ENCODE measurements at regions not wholly inside any gene's neighbourhood (a gene's known extent, or its start where the extent isn't known, plus 50 kb on each side); places are given as distances from the start of the nearest gene placed in this dataset.

DNA sequence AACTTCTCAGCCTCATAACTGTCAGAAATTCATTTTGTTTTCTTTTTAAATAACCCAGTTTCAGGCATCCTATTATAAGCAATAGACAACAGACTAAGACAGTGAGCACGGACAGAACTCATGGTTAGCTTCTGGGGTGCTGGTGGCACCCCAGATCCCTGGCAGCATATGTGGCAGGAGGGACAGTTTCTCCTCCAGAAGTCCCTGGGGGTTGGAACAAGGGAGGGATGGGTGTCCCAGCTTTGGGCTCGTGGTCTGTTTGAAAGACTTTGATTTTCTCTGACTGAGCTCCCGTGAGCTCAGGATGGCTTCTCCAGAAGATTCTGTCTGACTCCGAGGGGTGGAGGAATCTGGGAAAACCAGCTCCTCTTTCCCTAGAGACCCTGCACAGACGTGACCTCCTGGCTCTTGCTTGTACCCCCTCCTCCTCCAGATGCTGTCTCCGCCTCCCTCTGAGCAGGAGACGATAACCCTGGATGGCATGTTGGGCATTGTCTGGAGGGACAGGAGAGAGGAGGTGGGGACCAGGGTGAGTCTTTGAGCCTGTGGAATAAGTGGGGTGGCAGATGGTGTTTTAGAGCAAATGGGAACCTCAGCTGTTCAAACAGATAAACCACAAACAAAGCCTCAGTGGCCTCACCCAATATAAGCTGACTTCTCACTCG, 421.1 kb downstream of the GLRX3 start:
- H3K4me1 ChIP-seq (ENCODE audit: control insufficient read depth, insufficient read depth, low read length), result no peaks in the 10 kb centered on the region
- intact Hi-C loops (cut with DNase I), result no loop called here
- ATAC-seq, result no peak
- H3K27ac ChIP-seq (ENCODE audit: low read length), result no peak overlapping the region
- no peaks in the 10 kb centered on the region for H3K9me3 ChIP-seq (ENCODE audit: control insufficient read depth, low read length)
- WGBS, result 65% methylated on average over 8 of the region's 8 CpGs
- no peaks in the 10 kb centered on the region for H3K27me3 ChIP-seq (ENCODE audit: control insufficient read depth, insufficient read depth)
- no peak for DNase-seq
- H3K4me3 ChIP-seq (ENCODE audit: low read length), result no peak overlapping the region

DNA sequence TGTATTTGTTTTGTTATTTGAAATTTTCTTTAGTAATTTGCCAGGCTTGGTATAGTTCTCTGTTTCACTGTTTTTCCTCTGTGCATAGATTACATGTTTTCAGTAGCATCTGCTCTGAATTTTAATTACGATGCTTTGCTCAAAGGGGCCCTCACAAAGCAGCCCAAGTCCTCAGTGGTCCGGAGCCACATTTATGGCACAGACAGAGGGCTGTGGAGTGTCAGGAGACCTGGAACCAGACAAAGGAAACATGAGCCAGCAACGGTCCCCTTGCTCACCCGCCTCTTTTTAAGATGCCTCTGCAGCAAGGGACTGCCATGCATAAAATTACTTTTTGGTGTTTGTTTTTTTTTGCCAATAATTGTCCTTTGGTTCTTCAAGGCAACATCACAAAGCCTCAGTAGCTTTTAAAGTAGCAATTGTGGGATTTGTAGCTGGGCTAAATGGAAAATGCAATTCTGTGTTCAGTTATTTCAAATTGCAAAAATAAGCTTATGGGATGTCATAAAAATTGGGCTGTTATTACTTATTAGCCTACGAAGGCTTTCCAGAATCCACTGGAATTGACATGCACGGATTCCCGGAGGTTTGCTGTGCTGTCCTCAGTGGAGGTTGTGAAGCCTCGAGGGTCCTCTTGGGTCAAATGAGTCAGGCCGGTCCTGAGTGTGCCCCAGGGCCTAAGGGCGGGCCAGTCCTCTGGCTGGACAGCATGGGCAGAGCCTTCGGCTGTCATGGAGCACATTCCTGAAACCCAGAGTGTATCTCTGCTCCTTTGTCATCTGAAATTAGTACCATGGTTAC, 422.8 kb downstream of the GLRX3 start:
- 73% methylated on average over 11 of the region's 11 CpGs for WGBS
- Histone ChIP-seq H3K27me3 (ENCODE audit: control insufficient read depth, insufficient read depth) (no peaks in the 10 kb centered on the region), H3K4me1 (ENCODE audit: control insufficient read depth, insufficient read depth, low read length) (no peaks in the 10 kb centered on the region), H3K9me3 (ENCODE audit: control insufficient read depth, low read length) (no peaks in the 10 kb centered on the region), H3K4me3 (ENCODE audit: low read length) (no peak overlapping the region), H3K27ac (ENCODE audit: low read length) (no peak overlapping the region)
- intact Hi-C loops (cut with DNase I), result no loop called here
- DNase-seq, result no peak
- no peak for ATAC-seq

DNA sequence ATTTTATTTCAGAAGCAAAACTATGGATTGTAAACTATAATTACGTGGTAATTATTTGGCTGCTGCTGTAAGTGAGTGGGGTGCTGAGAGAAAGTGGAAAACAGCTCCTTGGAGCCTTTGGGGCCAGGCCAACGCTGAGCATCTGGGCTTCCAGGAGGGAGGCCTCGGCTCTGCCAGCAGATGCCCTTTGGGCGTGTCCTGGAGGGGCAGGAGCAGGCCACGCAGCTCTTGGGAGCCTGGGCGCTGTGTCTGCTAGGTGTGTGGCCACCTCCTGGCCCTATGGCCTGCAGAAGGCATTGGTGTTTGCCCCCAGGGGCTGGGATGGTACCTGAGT, 423.3 kb downstream of the GLRX3 start:
- H3K4me3 ChIP-seq (ENCODE audit: low read length), result no peak overlapping the region
- H3K27ac ChIP-seq (ENCODE audit: low read length), result no peak overlapping the region
- no peaks in the 10 kb centered on the region for H3K4me1 ChIP-seq (ENCODE audit: control insufficient read depth, insufficient read depth, low read length)
- H3K27me3 ChIP-seq (ENCODE audit: control insufficient read depth, insufficient read depth), result no peaks in the 10 kb centered on the region
- no peak for ATAC-seq
- DNase-seq, result no peak
- no peaks in the 10 kb centered on the region for H3K9me3 ChIP-seq (ENCODE audit: control insufficient read depth, low read length)
- intact Hi-C loops (cut with DNase I), result no loop called here
- WGBS, result 65% methylated on average over 6 of the region's 6 CpGs

DNA sequence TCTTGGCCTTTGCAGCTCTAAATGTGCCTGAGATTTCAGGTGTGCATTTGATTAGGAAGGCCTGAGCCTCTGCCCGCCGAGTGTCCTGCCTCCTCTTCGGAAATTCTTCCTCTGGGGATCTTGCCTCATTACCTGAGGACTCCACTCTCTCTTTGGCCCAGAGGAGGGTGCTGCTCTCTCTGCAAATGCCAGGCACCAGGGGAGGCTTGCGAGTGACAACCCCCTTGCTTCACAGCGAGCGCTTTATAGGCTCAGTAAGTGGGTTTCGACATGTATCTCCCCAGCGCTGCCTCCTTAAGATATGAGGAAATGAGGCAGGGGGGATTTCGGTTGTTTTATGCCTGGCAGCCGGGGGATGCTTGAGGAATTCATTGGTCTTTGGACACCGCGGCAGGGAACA, 423.9 kb downstream of the GLRX3 start:
- intact Hi-C loops (cut with DNase I), result no loop called here
- Histone ChIP-seq H3K27me3 (ENCODE audit: control insufficient read depth, insufficient read depth) (no peaks in the 10 kb centered on the region), H3K9me3 (ENCODE audit: control insufficient read depth, low read length) (no peaks in the 10 kb centered on the region), H3K4me1 (ENCODE audit: control insufficient read depth, insufficient read depth, low read length) (no peaks in the 10 kb centered on the region), H3K27ac (ENCODE audit: low read length) (no peak overlapping the region), H3K4me3 (ENCODE audit: low read length) (no peak overlapping the region)
- 79% methylated on average over 12 of the region's 12 CpGs for WGBS
- no peak for ATAC-seq
- no peak for DNase-seq

DNA sequence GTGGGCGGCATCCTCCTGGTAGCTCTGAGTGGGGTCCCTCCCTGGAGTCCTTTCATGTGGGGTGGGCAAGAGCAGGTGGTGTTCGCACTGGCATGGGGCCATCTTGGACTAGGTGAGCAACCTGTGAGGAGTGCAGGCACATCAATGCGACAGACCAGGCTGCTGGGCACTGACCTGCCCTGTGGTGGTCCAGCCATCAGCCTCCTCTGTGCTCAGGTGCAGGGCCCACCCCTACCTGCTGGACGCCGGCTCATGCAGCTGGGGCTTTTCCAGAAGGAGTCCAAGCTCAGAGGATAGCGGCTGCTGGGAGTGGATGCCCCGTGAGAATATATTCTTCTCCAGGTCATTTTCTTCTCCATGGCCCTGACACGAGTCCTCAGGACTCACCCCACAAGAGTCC, 424.4 kb downstream of the GLRX3 start:
- intact Hi-C loops (cut with DNase I), result no loop called here
- Histone ChIP-seq H3K4me1 (ENCODE audit: control insufficient read depth, insufficient read depth, low read length) (no peaks in the 10 kb centered on the region), H3K4me3 (ENCODE audit: low read length) (no peak overlapping the region), H3K27me3 (ENCODE audit: control insufficient read depth, insufficient read depth) (no peaks in the 10 kb centered on the region), H3K27ac (ENCODE audit: low read length) (no peak overlapping the region), H3K9me3 (ENCODE audit: control insufficient read depth, low read length) (no peaks in the 10 kb centered on the region)
- DNase-seq (no peak), ATAC-seq (no peak)
- WGBS, result 91% methylated on average over 8 of the region's 8 CpGs

DNA sequence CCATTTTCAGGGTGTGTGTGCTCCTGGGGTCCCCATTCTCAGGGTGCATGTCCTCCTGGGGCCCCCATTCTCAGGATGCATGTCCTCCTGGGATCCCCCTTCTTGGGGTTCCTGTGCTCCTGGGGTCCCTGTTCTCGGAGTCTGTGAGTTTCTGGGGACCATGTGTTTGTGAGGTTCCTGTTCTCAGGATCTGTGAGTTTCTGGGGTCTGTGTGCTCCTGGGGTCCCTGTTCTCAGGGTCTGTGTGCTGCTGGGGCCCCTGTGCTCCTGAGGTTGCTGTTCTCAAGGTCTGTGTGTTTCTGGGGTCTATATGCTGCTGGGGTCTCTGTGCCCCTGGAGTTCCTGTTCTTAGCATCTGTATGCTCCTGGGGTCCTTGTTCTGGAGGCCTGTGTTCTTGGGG, 425.5 kb downstream of the GLRX3 start:
- ATAC-seq (no peak), DNase-seq (no peak)
- Histone ChIP-seq H3K4me3 (ENCODE audit: low read length) (no peak overlapping the region), H3K27ac (ENCODE audit: low read length) (no peak overlapping the region), H3K4me1 (ENCODE audit: control insufficient read depth, insufficient read depth, low read length) (no peaks in the 10 kb centered on the region), H3K9me3 (ENCODE audit: control insufficient read depth, low read length) (no peaks in the 10 kb centered on the region), H3K27me3 (ENCODE audit: control insufficient read depth, insufficient read depth) (no peaks in the 10 kb centered on the region)
- intact Hi-C loops (cut with DNase I), result no loop called here
- WGBS, result 68% methylated on average over 1 of the region's 1 CpG

DNA sequence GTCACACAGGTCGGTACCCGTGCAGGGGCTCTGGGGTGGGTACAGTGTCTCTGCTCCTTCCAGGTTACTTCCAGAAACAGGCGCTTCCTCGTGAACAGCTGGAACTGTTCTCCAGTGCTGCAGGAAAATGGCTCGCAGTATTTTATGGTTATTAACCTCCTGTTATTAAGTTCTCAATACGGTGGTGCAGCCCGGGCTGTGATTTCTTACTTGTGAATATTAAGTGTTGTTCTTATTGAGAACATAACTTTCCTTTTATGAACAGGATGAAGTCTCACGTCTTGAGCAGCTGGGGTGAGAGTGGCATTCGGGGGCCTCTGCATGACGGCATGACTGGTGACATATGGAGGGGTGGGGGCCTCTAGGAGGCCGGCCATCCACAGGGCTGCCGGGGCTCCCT, 430.8 kb downstream of the GLRX3 start:
- Histone ChIP-seq H3K4me3 (ENCODE audit: low read length) (no peak overlapping the region), H3K27me3 (ENCODE audit: control insufficient read depth, insufficient read depth) (no peaks in the 10 kb centered on the region), H3K27ac (ENCODE audit: low read length) (no peak overlapping the region), H3K4me1 (ENCODE audit: control insufficient read depth, insufficient read depth, low read length) (no peaks in the 10 kb centered on the region), H3K9me3 (ENCODE audit: control insufficient read depth, low read length) (no peaks in the 10 kb centered on the region)
- no peak for ATAC-seq
- WGBS, result 85% methylated on average over 12 of the region's 12 CpGs
- DNase-seq, result no peak
- intact Hi-C loops (cut with DNase I), result no loop called here

DNA sequence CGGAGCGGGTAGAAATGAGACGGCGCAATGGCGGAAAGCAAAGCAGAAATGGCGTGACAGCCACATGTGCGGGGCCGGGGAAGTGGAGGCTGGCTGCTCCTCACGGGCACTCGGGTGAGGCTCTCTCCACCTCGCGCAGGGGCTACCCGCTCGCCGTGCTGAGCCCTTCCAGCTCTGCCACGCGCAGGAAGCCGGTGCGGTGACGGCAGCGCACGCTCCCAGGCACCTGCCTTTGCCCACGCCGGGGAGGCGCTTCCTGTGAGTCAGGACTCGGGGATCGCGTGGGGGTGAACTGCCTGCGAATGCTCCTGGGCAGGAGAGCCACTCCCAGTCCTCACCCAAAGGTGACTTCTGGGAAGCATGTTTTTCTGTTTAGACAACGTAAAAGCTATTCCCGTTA, 431.2 kb downstream of the GLRX3 start:
- WGBS, result 91% methylated on average over 31 of the region's 31 CpGs
- intact Hi-C loops (cut with DNase I), result no loop called here
- H3K27ac ChIP-seq (ENCODE audit: low read length), result no peak overlapping the region
- no peaks in the 10 kb centered on the region for H3K27me3 ChIP-seq (ENCODE audit: control insufficient read depth, insufficient read depth)
- no peaks in the 10 kb centered on the region for H3K4me1 ChIP-seq (ENCODE audit: control insufficient read depth, insufficient read depth, low read length)
- no peak overlapping the region for H3K4me3 ChIP-seq (ENCODE audit: low read length)
- no peak for DNase-seq
- no peak for ATAC-seq
- H3K9me3 ChIP-seq (ENCODE audit: control insufficient read depth, low read length), result no peaks in the 10 kb centered on the region

DNA sequence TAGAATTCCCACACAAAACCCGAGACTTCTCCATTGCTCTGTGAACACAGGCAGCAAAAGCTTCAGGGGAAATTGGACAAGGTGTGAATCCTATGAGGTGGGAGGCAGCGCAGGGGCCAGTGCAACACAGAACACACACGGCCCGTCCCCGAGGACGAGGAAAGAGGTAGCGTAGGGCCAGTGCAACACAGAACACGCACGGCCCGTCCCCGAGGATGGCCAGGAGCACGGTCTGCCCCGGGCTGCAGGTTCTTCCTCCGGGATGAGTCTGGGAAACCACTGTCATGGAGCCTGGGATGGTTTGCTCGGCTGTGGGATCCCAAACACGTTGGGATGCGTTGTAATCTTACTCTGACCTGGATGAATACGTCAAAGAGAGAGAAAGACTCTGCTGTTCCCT, 432.1 kb downstream of the GLRX3 start:
- Histone ChIP-seq H3K27me3 (ENCODE audit: control insufficient read depth, insufficient read depth) (no peaks in the 10 kb centered on the region), H3K27ac (ENCODE audit: low read length) (no peak overlapping the region), H3K4me1 (ENCODE audit: control insufficient read depth, insufficient read depth, low read length) (no peaks in the 10 kb centered on the region), H3K9me3 (ENCODE audit: control insufficient read depth, low read length) (no peaks in the 10 kb centered on the region), H3K4me3 (ENCODE audit: low read length) (no peak overlapping the region)
- ATAC-seq (no peak), DNase-seq (no peak)
- intact Hi-C loops (cut with DNase I), result no loop called here
- WGBS, result 87% methylated on average over 18 of the region's 18 CpGs

DNA sequence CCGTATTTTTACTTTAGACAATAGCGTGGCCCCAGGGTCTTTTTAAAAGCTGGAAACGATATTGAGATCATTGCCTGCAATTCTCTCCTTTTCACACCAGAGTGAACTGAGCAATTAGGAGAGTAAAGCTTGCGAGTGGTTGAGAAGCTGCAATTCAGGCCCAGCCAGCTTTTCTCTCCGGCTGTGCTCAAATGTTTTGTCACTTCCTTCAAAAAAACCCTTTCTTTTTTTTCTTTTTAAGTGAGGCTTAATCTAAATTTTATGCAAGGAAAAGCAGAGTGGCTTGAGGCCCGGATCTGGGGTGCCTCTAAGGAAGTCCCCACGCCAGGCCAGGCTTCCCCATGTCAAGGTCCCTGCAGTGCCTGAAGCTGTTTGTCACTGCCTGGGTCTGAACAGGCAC, 433.9 kb downstream of the GLRX3 start:
- Histone ChIP-seq H3K9me3 (ENCODE audit: control insufficient read depth, low read length) (no peaks in the 10 kb centered on the region), H3K27me3 (ENCODE audit: control insufficient read depth, insufficient read depth) (no peaks in the 10 kb centered on the region), H3K4me1 (ENCODE audit: control insufficient read depth, insufficient read depth, low read length) (no peaks in the 10 kb centered on the region), H3K27ac (ENCODE audit: low read length) (no peak overlapping the region), H3K4me3 (ENCODE audit: low read length) (no peak overlapping the region)
- DNase-seq (no peak), ATAC-seq (no peak)
- 65% methylated on average over 7 of the region's 7 CpGs for WGBS
- intact Hi-C loops (cut with DNase I), result no loop called here

DNA sequence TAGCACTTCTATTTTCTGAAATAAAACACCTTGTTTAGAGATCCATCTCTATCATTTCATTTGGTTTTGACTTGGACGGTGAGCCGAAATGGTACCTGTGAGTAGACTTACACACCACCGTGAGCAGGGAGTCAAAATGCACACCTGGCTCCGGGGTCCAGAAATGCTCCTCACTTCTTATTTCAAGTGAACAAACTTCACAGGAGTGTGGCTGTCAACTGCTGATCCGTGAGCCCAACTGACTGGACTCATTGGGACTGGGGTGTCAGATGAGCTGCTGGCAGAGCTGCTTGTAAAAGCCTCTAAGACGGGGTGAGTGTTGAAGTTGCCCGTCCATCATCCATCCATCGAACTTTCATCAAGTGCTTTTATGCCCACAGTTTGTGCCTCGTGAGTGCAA, 435.5 kb downstream of the GLRX3 start:
- H3K4me3 ChIP-seq (ENCODE audit: low read length), result no peak overlapping the region
- no peaks in the 10 kb centered on the region for H3K4me1 ChIP-seq (ENCODE audit: control insufficient read depth, insufficient read depth, low read length)
- ATAC-seq, result no peak
- no peaks in the 10 kb centered on the region for H3K9me3 ChIP-seq (ENCODE audit: control insufficient read depth, low read length)
- no peak for DNase-seq
- no peak overlapping the region for H3K27ac ChIP-seq (ENCODE audit: low read length)
- WGBS, result 71% methylated on average over 9 of the region's 9 CpGs
- intact Hi-C loops (cut with DNase I), result no loop called here
- no peaks in the 10 kb centered on the region for H3K27me3 ChIP-seq (ENCODE audit: control insufficient read depth, insufficient read depth)

DNA sequence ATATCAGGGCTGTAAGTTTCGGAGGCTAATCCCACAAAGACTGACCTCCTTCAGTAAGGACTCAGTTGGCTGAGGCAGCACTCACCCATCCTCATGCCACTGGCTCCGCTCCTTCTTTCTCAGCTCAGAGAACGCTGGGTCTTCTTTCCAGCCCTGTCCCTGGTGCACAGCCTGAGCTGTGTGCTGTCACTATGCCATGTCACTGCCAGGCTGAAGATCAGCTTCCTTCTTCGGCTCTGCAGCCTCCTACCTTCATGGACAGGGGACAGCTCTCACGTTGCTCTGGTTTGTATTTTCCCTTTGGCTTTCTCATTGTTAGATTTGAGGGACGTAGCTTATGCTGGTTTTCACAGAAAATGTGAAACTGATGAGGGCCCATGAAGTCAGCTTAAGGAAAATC, 437.3 kb downstream of the GLRX3 start:
- H3K4me1 ChIP-seq (ENCODE audit: control insufficient read depth, insufficient read depth, low read length), result no peaks in the 10 kb centered on the region
- ATAC-seq, result no peak
- intact Hi-C loops (cut with DNase I), result no loop called here

More for the DNA sequence above, 437.3 kb downstream of the GLRX3 start:
- Histone ChIP-seq H3K9me3 (ENCODE audit: control insufficient read depth, low read length) (no peaks in the 10 kb centered on the region), H3K27me3 (ENCODE audit: control insufficient read depth, insufficient read depth) (no peaks in the 10 kb centered on the region), H3K27ac (ENCODE audit: low read length) (no peak overlapping the region), H3K4me3 (ENCODE audit: low read length) (no peak overlapping the region)
- no peak for DNase-seq
- 70% methylated on average over 6 of the region's 6 CpGs for WGBS
